ENCODE measurements at regions not wholly inside any gene's neighbourhood (a gene's known extent, or its start where the extent isn't known, plus 50 kb on each side); places are given as distances from the start of the nearest gene placed in this dataset.
"Not testable (repeated sequence)": the region's sequence is repeated elsewhere in the genome, so short reads cannot be mapped to it uniquely, and the experiment has no call there.

DNA sequence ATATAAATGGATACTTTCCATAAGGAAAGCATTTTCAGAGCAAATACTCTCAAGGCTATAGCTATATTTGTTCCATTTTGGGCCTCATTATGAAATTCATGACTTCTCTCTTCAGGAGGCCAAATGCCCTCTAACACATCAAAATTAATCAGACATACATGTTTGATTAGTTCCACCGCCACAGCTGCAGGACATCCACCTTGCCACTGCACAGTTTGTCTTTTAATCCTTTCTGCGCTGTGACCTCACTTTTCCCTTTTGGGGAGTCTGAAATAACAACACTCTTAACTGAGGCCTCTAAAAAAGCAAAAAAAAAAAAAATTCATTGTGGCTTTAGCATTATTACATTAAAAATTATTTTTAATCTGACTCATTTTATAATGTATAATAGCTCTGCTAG is 279.1 kb upstream of the CDH12 start:
- TF ChIP-seq CTCF (IDR thresholded peaks at IDR 0.05; ENCODE audit: insufficient read depth, missing control alignments): no peak
- no peak for DNase-seq (ENCODE audit: insufficient read length, low spot score)

DNA sequence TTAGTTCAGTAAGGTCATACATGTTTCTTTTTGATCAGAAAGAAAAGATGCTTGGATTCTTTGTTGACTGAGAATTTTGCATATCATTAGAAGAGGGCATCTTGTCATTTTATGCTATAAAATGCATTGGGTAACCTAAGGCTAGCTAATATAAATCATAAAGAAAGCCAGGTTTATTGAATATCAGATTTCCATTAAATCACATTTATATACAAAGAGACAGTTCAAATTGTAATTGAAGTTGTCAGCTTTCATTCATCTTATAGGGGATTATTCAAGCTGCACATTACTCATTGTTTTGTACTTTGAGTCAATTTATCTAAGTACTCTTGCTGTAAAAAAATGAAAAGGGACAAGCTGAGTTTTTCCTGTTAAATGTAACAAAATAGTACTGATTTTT is 259.1 kb upstream of the CDH12 start:
- no peak for DNase-seq (ENCODE audit: insufficient read length, low spot score)
- FAIRE-seq: no peak
- no peak for TF ChIP-seq CTCF (IDR thresholded peaks at IDR 0.05; ENCODE audit: insufficient read depth, missing control alignments)

More for the DNA sequence above, 279.1 kb upstream of the CDH12 start:
- no peak for FAIRE-seq

GRCh38 chr5:23105021-23105420 is 251.9 kb upstream of the CDH12 start:
- TF ChIP-seq CTCF (IDR thresholded peaks at IDR 0.05; ENCODE audit: insufficient read depth, missing control alignments): no peak
- DNase-seq (ENCODE audit: insufficient read length, low spot score) (no peak), FAIRE-seq (no peak)

DNA sequence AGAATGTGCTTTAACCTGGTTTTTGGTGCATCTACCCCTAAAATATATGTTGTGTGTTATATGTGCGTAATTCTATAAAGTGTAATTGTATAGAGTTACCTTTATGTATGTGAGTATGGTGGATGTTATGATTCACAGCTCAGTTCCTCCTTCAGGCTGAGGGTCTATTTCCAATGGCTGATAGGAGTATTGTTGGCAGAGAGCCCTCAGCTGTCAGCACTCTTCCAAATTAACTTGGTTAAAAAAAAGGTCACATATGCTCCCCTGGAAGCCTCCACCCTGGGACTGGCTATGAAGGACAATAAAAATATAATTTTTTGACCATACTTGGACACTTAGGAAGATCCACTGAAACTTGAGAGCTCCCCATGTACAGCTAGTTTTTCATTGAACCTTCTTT is 250.4 kb upstream of the CDH12 start:
- FAIRE-seq (no peak), DNase-seq (ENCODE audit: insufficient read length, low spot score) (no peak)

DNA sequence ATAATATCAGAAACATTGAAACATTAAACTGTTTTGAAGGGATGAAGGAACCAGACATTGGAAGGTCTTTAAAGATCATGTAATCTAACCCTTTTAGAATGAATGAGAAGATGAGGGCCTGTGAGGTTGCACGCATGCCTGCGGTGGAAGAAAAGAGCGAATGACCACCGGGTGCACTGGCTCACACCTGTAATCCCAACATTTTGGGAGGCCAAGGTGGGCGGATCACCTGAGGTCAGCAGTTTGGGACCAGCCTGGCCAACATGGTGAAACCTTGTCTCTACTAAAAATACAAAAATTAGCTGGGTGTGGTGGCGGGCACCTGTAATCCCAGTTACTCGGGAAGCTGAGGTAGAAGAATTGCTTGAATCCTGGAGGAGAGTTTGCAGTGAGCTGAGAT is 242.3 kb upstream of the CDH12 start:
- DNase-seq (ENCODE audit: insufficient read length, low spot score); FAIRE-seq: not testable (repeated sequence)

More for the DNA sequence above, 250.4 kb upstream of the CDH12 start:
- TF ChIP-seq CTCF (IDR thresholded peaks at IDR 0.05; ENCODE audit: insufficient read depth, missing control alignments): no peak

DNA sequence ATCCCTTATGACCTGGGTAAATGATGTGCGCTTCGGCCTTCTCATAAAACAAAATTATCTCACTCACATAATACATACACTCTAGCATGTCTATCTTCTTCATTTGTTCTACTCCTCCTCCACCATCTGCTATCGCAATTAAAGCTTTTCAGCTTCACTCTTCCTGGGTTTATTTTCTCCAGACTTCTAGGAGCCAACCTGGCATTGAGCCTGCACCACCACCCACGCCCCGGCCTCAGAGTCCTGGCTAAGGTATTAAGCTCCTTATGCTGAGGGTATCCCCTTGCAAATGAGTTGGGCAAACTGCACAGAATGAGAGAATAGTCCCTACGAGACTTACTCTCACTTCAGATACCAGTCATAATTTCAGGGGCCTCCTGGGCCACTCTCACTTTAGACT is 236.1 kb upstream of the CDH12 start:
- FAIRE-seq (no peak), DNase-seq (ENCODE audit: insufficient read length, low spot score) (no peak)
- no peak for TF ChIP-seq CTCF (IDR thresholded peaks at IDR 0.05; ENCODE audit: insufficient read depth, missing control alignments)

DNA sequence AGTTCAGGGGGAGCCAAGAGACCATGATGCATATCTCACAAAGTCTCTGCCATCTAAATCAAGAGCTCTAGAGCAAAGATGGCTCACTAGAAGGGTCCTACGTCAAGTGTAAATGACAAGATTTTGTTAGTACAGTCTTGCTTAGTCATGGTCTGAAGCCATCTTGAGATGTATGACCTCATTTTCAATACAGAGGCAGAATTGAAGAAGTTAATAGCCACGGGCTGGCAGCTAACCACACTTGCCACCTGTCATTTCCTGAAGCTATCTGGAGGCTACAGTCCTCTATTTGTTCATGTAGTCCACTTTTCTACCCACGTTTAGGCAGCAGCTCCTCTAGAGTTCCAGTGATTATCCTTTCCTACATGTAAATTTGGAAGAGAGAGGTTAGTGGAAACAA is 231.7 kb upstream of the CDH12 start:
- FAIRE-seq (no peak), DNase-seq (ENCODE audit: insufficient read length, low spot score) (no peak)
- TF ChIP-seq CTCF (IDR thresholded peaks at IDR 0.05; ENCODE audit: insufficient read depth, missing control alignments): no peak

- DNase-seq (ENCODE audit: insufficient read length, low spot score): no peak
- TF ChIP-seq CTCF (IDR thresholded peaks at IDR 0.05; ENCODE audit: insufficient read depth, missing control alignments): no peak
- FAIRE-seq: peak; percentile 46
These were observed 219.0 kb upstream of the CDH12 start for GRCh38 chr5:23072179-23072578.

Data from D721Med (cell line).